ENCODE measurements at regions not wholly inside any gene's neighbourhood (a gene's known extent, or its start where the extent isn't known, plus 50 kb on each side); places are given as distances from the start of the nearest gene placed in this dataset.

DNA sequence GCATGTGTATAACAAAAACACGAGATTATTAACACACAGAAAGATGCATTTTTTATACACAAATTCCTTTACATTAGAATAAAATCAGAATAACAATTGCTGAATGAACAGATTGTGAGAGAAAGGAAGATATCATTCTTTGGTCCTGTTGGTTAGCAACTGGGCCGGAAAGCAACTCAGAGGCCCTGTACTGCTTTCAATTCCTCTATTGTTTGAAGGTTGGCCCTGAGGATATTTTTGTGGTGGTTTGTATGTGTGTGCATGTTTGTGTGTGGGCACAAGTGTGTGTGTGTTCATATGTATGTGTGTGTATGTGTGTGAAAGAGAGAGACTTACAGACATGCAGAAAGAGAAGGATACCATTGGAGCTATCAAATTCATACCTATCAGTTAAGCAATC, 356.8 kb upstream of the DMAC1 start:
- Histone ChIP-seq H3K36me3 (ENCODE audit: control insufficient read depth in 4 of 4, insufficient read depth in 3 of 4, low read depth in 1 of 4, low read length in 3 of 4) (no peaks in the 10 kb centered on the region), H3K9me3 (ENCODE audit: control insufficient read depth in 4 of 4, low read length in 3 of 4) (no peaks in the 10 kb centered on the region), H3K4me3 (ENCODE audit: low read depth in 1 of 3, low read length in 3 of 3) (no peak overlapping the region), H3K4me1 (ENCODE audit: control insufficient read depth in 4 of 4, insufficient read depth in 4 of 4, low read length in 3 of 4) (no peaks in the 10 kb centered on the region), H3K27ac (ENCODE audit: low read depth in 1 of 2, low read length in 2 of 2) (no peak overlapping the region), H3K9ac (ENCODE audit: low read depth in 1 of 2, low read length in 2 of 2) (no peak overlapping the region), H3K27me3 (ENCODE audit: control insufficient read depth in 4 of 4, insufficient read depth in 4 of 4, low read length in 3 of 4) (no peaks in the 10 kb centered on the region)
- no peak for DNase-seq (ENCODE audit: low spot score)
- TF ChIP-seq, protein P1, sequence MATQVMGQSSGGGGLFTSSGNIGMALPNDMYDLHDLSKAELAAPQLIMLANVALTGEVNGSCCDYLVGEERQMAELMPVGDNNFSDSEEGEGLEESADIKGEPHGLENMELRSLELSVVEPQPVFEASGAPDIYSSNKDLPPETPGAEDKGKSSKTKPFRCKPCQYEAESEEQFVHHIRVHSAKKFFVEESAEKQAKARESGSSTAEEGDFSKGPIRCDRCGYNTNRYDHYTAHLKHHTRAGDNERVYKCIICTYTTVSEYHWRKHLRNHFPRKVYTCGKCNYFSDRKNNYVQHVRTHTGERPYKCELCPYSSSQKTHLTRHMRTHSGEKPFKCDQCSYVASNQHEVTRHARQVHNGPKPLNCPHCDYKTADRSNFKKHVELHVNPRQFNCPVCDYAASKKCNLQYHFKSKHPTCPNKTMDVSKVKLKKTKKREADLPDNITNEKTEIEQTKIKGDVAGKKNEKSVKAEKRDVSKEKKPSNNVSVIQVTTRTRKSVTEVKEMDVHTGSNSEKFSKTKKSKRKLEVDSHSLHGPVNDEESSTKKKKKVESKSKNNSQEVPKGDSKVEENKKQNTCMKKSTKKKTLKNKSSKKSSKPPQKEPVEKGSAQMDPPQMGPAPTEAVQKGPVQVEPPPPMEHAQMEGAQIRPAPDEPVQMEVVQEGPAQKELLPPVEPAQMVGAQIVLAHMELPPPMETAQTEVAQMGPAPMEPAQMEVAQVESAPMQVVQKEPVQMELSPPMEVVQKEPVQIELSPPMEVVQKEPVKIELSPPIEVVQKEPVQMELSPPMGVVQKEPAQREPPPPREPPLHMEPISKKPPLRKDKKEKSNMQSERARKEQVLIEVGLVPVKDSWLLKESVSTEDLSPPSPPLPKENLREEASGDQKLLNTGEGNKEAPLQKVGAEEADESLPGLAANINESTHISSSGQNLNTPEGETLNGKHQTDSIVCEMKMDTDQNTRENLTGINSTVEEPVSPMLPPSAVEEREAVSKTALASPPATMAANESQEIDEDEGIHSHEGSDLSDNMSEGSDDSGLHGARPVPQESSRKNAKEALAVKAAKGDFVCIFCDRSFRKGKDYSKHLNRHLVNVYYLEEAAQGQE (IDR thresholded peaks at IDR 0.05) = no peak
- TF ChIP-seq RAD21 (IDR thresholded peaks at IDR 0.05) (no peak), HNF4A (conservative IDR thresholded peaks at IDR 0.05) (no peak), YY1 (IDR thresholded peaks at IDR 0.05) (no peak), SP1 (IDR thresholded peaks at IDR 0.05) (no peak), JUND (IDR thresholded peaks at IDR 0.05) (no peak), HNF4G (IDR thresholded peaks at IDR 0.05) (no peak), NR2F2 (IDR thresholded peaks at IDR 0.05) (no peak), TAF1 (conservative IDR thresholded peaks at IDR 0.05) (no peak), FOXA2 (IDR thresholded peaks at IDR 0.05) (no peak), GABPA (IDR thresholded peaks at IDR 0.05 in 1 of 2, conservative IDR thresholded peaks at IDR 0.05 in 1 of 2) (no peak), EGR1 (IDR thresholded peaks at IDR 0.05; ENCODE audit: low read depth in 2 of 2) (no peak), FOXA1 (IDR thresholded peaks at IDR 0.05) (no peak)
- TF ChIP-seq, protein P2, sequence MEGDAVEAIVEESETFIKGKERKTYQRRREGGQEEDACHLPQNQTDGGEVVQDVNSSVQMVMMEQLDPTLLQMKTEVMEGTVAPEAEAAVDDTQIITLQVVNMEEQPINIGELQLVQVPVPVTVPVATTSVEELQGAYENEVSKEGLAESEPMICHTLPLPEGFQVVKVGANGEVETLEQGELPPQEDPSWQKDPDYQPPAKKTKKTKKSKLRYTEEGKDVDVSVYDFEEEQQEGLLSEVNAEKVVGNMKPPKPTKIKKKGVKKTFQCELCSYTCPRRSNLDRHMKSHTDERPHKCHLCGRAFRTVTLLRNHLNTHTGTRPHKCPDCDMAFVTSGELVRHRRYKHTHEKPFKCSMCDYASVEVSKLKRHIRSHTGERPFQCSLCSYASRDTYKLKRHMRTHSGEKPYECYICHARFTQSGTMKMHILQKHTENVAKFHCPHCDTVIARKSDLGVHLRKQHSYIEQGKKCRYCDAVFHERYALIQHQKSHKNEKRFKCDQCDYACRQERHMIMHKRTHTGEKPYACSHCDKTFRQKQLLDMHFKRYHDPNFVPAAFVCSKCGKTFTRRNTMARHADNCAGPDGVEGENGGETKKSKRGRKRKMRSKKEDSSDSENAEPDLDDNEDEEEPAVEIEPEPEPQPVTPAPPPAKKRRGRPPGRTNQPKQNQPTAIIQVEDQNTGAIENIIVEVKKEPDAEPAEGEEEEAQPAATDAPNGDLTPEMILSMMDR (IDR thresholded peaks at IDR 0.05; ENCODE audit: low read depth, low read length, missing input control) = no peak
- TF ChIP-seq, protein P3, sequence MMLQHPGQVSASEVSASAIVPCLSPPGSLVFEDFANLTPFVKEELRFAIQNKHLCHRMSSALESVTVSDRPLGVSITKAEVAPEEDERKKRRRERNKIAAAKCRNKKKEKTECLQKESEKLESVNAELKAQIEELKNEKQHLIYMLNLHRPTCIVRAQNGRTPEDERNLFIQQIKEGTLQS (IDR thresholded peaks at IDR 0.05) = no peak
- WGBS = 67% methylated on average over 2 of the region's 2 CpGs

DNA sequence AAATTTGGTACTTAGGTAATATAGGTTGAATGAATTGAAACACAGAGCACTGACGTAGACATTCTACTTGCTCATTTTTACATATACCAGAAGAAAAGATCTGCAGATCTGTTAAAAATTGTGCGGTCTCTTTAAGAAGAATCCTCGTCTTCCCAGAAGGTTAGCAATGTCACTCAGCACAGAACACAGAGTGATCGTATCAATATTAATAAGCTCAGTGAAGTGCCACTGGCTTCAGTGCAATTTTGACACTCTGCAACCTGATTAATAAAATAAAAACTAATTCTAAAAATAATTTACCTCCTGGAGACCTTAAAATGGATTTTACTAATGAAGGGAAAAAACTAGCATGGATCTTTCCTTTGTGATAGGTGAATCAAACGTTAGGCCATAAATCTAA, 356.1 kb upstream of the DMAC1 start:
- no peak for DNase-seq (ENCODE audit: low spot score)
- Histone ChIP-seq H3K9ac (ENCODE audit: low read depth in 1 of 2, low read length in 2 of 2) (no peak overlapping the region), H3K36me3 (ENCODE audit: control insufficient read depth in 4 of 4, insufficient read depth in 3 of 4, low read depth in 1 of 4, low read length in 3 of 4) (no peaks in the 10 kb centered on the region), H3K4me3 (ENCODE audit: low read depth in 1 of 3, low read length in 3 of 3) (no peak overlapping the region), H3K4me1 (ENCODE audit: control insufficient read depth in 4 of 4, insufficient read depth in 4 of 4, low read length in 3 of 4) (no peaks in the 10 kb centered on the region), H3K9me3 (ENCODE audit: control insufficient read depth in 4 of 4, low read length in 3 of 4) (no peaks in the 10 kb centered on the region), H3K27ac (ENCODE audit: low read depth in 1 of 2, low read length in 2 of 2) (no peak overlapping the region), H3K27me3 (ENCODE audit: control insufficient read depth in 4 of 4, insufficient read depth in 4 of 4, low read length in 3 of 4) (no peaks in the 10 kb centered on the region)
- no peak for TF ChIP-seq HNF4A (conservative IDR thresholded peaks at IDR 0.05)
- TF ChIP-seq YY1 (IDR thresholded peaks at IDR 0.05) = no peak
- TF ChIP-seq SP1 (IDR thresholded peaks at IDR 0.05) = no peak
- no peak for TF ChIP-seq RXRA (IDR thresholded peaks at IDR 0.05)
- TF ChIP-seq, protein P4, sequence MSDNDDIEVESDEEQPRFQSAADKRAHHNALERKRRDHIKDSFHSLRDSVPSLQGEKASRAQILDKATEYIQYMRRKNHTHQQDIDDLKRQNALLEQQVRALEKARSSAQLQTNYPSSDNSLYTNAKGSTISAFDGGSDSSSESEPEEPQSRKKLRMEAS (IDR thresholded peaks at IDR 0.05) = no peak
- no peak for TF ChIP-seq GABPA (IDR thresholded peaks at IDR 0.05 in 1 of 2, conservative IDR thresholded peaks at IDR 0.05 in 1 of 2)
- no peak for TF ChIP-seq RAD21 (IDR thresholded peaks at IDR 0.05)
- no peak for TF ChIP-seq FOXA2 (IDR thresholded peaks at IDR 0.05)
- TF ChIP-seq, protein P5, sequence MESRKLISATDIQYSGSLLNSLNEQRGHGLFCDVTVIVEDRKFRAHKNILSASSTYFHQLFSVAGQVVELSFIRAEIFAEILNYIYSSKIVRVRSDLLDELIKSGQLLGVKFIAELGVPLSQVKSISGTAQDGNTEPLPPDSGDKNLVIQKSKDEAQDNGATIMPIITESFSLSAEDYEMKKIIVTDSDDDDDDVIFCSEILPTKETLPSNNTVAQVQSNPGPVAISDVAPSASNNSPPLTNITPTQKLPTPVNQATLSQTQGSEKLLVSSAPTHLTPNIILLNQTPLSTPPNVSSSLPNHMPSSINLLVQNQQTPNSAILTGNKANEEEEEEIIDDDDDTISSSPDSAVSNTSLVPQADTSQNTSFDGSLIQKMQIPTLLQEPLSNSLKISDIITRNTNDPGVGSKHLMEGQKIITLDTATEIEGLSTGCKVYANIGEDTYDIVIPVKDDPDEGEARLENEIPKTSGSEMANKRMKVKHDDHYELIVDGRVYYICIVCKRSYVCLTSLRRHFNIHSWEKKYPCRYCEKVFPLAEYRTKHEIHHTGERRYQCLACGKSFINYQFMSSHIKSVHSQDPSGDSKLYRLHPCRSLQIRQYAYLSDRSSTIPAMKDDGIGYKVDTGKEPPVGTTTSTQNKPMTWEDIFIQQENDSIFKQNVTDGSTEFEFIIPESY (IDR thresholded peaks at IDR 0.05) = no peak
- TF ChIP-seq TAF1 (conservative IDR thresholded peaks at IDR 0.05) = no peak
- TF ChIP-seq, protein P2 (IDR thresholded peaks at IDR 0.05; ENCODE audit: low read depth, low read length, missing input control) = no peak
- no peak for TF ChIP-seq HNF4G (IDR thresholded peaks at IDR 0.05)
- WGBS = 87% methylated on average over 5 of the region's 5 CpGs
